Muscle of back (tissue), 3 donors: ENCODE measurements at regions not wholly inside any gene's neighbourhood (a gene's known extent, or its start where the extent isn't known, plus 50 kb on each side); places are given as distances from the start of the nearest gene placed in this dataset.

Experiments used
- DNase-seq, 3 donors: peaks; one replicate each; pipeline versions ENCODE4 v3.0.0 to v3.0.0-alpha.2; 2013

DNA sequence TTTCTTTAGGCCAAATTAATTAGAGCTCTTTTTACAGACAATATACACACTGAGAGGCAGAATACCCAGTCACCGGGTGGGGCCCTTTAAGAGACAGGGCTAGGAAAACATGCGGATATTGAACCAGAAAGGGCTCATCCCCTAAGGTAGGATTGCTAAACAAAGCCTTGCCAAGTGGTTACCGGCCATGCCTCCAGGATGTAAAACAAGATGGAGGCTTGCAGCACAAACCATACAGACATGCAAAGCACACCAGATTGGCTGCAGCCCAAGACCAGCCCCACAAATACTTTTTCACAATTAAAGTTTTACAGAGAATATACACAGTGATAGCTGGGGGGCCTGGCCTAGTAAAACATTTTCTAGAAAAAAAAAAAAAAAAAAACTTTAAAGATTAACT is 210.0 kb downstream of the KLHL4 start:
- DNase-seq, result no peak

DNA sequence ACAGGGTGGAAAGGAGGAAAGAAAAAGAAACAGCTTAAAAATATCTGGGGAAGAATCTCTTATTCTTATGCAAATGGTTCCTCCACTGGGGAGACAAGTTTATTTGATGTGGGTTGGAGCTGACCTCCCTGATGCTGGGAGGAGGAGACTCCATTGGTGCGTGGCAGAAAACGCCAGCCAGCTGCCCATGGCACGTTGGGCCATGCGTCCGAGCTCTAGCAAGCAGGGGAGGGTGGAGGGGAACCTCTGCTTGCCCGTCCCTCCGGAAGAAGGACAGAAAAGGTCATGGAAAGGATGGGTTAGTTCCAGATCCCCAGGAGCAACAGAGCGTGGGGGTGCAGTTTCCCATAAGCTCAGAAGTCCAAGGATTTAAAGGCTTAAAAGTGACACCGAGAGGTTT is 210.4 kb downstream of the KLHL4 start:
- DNase-seq, result no peak

DNA sequence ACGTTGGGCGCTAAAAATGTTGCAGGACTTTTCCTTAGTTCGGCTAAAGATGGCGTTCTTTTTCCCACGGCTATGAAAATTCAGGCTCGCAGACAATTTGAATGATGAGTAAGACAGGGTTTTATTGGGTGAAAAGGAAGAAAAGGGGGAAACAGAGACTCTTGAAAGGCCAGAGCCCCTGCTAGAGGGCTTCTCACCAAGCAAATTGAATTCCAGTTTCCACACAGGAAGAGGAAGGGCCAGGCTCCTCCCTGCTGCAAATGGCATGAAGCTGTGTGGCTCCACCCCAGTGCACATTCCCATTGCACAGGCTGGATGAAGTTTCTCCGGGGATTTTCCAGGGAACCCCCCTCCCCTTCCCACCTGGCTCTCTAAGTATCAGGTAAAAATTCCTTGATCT is 210.9 kb downstream of the KLHL4 start:
- no peak for DNase-seq

DNA sequence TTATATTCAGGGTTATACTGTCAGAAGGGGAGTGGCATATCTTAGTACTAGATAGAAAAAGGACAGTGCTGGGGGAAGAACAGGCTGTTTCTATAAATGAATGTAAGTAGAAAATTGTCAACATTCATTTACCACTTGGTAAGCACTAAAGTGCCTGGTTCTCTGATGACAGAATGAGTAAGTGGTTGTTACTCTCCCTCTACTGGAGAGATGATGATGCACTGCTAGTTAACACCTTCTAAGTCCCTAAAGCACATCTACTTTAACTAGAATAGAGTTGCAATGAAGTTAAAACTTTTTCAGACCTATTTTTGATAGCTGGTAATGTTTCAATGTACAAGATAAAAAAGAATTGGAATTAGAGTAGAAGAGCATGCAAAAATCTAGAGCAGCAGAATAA is 214.5 kb downstream of the KLHL4 start:
- no peak for DNase-seq

DNA sequence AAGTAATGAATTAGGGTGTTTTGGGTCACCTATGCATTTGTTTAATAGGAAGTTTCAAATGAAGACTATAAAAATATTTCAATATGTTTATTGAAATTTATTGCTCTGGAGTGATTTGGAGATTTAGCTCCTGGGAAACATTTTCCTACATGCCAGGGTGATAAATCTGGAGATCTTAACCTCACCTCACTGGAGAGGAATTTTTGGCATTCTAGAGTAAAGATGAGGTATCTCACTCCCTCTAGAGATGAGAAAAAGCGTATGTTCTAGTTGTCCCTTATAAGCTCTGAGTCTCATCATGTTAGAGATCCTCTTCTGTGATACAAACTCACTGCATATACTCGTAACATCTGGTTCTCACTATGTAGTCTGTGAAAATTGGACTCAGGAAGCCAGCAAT is 219.0 kb downstream of the KLHL4 start:
- no peak for DNase-seq

DNA sequence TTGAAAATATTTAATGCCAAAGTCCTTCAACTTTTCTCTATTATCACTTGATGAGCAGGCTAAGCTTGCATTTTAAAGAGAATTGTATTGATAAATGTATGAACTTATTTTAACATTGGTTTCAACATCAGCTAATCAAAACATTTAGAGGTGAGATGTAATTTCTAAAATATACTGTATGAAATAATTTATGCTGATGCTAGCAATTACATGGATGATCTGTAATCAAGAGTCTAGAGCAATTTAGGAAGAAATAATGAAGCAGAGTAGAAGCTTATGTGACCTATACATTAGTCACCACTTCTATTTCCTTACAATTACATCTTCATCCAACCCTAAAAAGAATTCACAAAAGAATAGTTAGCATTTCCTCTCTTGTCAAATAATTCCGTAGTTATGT is 226.8 kb downstream of the KLHL4 start:
- DNase-seq, result no peak

DNA sequence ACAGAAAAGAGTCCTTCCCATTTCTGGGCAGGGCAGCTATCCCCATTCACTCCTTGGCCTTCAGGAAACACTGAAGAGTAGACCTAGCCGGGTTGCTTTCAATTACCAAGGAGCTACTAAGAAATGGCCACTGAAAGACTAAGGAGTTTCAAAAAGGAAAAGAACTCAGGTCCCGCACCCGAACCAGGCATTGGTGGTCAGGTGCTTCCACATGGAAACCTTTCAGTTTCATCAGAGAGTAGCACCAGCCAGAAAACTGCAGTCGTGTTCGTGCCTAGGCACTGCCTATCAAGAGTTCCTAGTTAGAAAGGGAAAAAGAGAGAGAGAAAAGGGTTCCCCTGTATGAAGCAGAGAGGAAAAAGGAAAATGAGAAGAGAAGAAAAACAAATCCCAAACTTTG is 237.9 kb downstream of the KLHL4 start:
- no peak for DNase-seq

DNA sequence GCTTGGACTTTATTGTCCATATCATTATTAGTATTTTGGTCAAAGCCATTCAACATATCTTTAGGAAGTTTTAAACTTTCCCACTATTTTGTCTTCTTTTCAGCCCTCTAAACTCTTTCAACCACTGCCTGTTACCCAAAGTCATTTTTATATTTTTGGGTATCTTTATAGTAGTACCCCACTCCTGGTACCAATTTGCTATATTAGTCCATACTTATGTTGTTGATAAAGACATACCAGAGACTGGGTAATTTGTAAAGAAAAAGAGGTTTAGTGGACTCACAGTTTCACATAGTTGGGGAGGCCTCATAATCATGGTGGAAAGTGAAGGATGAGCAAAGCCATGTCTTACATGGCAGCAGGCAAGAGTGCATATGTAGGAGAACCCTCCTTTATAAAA is 271.4 kb downstream of the KLHL4 start:
- no peak for DNase-seq

DNA sequence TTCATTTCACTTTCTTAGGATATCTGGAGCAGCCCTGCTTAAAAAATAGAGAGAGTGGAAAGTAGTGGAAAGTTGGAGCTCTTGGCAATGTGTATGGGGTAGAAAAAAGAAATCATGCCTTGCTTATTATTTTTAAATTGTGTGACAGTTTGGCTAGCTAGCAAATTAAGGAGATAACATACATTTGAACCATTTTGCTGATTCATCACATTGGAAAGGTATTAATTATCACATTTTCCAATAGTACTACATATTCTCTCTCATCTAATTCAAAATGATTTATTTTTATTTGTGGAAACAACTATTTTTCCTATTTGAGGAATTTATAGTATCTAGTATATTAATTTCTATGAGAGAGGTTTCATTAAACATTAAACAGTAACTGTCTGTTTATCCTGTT is 280.4 kb downstream of the KLHL4 start:
- no peak for DNase-seq

DNA sequence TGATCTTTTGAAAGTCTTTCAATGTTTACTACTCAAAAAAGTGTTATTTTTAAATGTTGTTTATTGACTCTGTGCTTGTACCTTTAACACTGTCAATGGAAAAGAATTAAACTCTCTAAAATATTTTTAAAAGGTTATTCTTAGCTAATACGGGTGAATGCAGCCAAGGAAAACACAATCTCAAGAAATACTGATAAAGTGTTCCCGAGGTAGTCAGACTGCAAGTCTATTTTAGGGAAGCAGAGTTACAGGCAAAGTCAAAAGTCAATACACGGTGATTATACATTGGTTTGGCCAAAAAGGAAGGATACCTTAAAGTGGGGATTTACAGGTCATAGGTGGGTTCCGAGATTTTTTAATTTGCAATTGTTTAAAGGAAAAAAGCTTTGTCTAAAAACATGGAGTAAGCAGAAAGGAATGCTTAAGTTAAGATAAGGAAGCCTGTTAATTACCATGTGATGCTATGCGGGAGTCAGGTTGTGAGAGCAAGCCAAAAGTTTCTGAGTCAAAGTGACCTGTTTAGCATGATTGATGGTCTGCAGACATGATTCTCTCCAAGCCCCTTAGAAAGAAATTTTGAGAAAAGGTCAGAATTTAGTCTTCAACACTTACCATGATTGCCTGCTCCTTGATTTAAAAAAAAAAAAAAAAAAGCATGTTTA is 288.4 kb downstream of the KLHL4 start:
- DNase-seq, result no peak

DNA sequence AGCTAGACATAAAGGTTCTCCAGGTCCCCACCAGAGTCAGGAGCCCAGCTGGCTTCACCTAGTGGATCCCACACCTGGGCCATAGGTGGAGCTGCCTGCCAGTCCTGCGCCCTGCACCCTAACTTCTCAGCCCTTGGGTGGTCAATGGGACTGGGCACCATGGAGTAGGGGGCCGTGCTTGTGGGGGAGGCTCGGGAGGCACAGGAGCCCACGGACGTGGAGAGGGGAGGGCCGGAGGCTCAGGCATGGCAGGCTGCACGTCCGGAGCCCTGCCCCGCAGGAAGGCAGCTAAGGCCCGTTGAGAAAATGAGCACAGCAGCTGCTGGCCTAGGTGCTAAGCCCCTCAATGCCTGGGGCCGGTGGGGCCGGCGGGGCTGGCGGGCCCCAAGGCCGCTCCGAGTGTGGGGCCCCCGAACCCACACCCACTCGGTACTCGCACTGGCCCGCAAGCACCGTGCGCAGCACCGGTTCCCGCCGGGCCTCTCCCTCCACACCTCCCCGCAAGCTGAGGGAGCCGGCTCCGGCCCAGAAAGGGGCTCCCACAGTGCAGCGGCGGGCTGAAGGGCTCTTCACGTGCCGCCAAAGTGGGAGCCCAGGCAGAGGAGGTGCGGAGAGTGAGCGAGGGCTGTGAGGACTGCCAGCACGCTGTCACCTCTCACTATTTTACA is 291.1 kb downstream of the KLHL4 start:
- no peak for DNase-seq

DNA sequence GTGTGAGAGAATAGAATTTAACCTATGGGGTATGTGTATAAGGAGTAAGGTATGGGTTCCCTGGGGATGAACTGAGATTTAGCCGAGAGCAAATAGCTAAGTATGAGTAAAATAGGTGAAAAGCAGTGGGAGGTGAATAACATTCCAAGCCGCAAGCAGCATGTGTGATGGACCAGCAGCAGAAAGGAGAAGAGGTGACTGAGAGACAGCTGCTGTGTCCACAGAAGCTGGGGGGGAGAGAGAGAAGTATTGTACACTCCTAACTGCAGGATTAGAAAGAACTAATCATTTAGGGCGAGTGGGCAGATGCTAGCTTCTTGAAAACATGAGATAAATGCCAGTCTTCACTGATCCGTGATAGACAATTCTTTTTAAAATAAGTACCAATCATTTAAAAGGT is 296.0 kb downstream of the KLHL4 start:
- DNase-seq, result no peak

DNA sequence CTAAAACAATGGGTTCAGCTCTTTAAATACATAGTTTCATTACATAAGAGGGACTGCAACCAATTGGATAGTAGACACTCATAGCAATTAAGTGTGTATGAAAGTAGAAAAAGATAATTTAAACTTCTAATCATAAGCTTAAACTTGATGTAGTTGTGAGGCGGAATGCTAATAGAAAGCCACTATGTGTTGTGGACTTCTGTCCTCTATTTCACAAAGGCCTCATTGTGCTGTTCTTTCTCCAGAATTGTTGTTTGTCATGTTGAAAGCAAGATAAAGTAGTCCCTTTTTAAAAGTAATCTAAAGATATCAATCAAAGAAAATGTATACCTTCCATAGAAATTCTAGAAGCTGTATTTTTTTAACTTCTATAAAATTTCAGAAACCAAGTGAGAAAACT is 329.4 kb downstream of the KLHL4 start:
- DNase-seq, result no peak

DNA sequence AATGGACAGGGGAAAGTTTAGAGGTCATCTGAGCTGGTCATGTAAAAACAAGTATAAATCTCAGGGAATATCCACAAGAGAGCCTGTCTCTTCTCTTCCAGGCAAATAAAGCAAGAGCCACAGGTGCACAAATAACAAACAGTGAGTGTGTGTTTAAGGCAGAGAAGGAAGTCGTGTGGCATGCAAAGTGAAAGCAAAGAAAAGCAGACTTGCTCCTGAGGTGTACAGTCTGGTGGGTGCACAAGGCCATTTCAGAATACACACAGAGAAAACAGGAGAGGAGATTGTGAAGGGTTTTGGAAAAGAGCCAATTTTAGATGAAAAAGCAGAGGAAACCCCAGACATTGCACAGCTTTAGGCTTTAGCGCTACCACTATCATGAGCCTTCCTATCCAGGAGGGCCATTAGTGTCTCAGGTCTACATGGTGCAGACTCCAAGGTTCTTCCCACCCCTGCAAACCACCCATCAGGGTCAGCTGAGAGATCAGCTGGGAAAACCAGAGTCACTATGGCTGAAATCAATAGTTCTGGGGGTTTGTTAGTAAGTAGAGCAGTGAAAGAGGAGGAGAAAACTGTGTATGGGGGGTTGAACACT is 355.8 kb downstream of the KLHL4 start:
- peak in 1 of 3 donors; percentile 2 for DNase-seq

DNA sequence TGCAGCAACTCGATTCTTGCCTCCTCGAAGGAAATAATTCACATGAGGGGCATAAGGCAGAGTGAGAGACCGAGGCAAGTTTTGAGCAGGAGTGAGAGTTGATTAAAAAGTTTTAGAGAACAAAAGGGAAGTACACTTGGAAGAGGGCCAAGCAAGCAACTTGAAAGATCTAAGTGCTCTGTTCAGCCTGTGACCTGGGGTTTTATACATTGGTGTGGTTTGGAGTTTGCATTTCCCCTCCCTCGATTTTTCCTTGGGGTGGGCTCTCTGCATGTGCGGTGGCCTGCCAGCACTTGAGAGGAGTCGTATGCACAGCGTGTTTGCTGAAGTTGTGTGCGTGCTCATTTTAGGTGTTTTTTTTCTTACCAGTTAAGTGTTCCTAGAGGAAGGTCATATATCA is 356.4 kb downstream of the KLHL4 start:
- peak in 1 of 3 donors; percentile 0 for DNase-seq

DNA sequence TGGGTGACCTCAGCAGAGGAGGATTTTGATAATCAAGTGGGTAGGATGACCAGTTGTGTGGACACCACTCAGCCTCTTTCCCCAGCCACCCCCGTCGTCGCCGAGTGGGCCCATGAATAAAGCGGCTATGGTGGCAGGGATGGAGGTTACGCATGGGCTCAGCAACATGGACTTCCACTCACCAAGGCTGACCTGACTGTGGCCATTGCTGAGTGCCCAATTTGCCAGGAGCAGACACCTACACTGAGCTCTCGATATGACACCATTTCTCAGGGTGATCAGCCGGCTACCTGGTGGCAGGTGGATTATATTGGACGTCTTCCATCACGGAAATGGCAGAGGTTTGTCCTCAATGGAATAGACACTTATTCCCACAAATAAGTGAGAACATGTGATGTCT is 361.3 kb downstream of the KLHL4 start:
- DNase-seq, result no peak

DNA sequence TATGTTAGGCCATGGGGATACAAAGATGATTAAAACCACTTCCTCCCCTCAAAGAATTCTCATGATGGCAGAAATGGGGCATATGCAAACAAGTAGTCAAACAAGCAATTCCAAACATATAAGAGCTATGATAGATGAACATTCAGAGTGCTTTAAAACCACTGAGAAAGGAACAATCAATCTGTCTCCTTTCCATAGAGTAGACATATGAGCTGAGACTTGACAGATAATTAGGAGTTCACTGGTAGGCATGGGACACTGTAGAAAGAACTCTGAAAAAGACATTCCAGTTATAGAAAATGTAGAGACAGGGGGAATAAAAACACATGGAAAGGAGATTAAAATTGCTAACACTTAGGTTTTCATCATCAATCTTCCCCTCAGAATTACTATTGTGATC is 372.8 kb downstream of the KLHL4 start:
- DNase-seq, result no peak

DNA sequence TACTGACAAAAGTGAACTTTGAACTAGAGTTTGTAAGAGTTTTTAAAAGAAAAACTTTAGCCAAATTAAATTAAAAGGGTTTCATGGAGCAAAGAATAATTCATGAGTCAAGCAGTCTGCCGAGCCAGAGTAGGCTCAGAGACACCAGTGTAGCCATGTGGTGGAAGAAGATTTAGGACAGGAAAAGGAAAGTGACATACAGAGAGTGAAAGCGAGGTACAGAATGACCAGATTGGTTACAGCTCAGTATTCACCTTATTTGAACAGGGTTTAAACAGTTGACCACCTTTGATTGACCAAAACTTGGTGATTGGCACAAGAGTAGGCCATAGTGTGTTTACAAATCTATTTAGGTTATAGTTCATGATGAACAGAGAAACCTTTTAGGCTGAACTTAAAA is 377.8 kb downstream of the KLHL4 start:
- DNase-seq, result peak in 1 of 3 donors; percentile 0

DNA sequence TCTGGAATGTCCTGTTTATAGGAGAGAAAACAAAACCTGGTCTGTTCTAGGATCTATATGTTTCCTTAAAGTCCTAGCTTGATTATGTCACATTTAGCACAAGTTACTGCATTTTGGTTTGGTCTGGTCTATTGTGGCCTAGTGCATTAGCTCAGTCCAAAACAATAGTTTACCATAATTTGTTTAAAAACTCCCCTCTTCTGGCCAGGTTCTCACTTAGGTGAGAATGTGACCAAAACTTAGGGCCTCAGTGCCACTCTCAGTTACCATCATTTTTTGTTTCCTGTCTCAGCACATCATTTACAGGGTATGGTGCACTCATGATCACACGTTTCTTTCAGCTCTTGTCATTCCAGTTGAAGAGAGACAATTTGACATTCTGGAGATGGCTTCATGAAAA is 378.5 kb downstream of the KLHL4 start:
- no peak for DNase-seq

DNA sequence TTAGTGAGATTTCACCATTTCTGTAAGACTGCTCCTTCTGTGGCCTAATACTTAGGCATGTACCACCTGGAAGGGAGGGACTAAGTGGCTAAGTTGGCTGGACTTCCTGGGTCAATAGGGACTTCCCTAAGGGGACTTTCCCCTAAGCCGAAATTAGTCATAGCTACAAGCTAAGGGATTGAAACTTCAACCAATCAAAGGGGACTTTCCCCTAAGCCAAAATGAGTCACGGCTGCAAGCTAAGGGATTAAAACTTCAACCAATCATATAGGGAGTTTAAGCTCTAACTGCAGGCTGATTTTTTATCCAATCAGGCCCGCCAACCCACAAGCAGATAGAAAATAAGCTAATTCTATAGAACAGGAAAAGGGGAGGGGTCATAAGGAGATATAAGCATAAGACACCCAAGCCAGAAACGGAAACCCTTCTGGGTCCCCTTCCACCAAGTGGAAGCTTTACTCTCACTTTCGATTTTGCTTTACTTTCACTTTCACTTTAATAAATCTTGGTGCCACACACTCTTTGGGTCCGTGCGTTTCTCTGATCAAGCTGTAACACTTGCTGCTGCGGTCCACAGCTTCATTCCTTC is 382.8 kb downstream of the KLHL4 start:
- peak in 1 of 3 donors; percentile 0 for DNase-seq

DNA sequence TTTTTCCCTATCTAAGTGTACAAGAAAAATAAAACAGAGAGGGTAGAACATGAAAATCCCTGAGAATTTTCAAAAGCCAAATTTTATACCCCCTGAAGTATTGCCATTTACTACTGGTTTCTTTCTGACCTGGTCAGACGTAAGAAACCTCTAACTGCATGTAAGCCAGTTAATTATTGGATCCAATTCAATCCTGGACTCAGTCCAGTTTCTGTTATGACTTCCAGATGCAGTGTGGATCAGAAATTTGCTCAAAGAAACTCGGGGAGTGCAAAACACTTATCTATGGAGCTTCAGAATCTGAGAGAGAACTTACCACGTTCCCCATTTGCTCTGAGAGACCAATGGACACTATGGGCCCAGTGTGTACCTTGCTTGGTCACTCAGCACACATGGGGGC is 383.5 kb downstream of the KLHL4 start:
- DNase-seq, result peak; percentile 10 to 60 (median 36)

DNA sequence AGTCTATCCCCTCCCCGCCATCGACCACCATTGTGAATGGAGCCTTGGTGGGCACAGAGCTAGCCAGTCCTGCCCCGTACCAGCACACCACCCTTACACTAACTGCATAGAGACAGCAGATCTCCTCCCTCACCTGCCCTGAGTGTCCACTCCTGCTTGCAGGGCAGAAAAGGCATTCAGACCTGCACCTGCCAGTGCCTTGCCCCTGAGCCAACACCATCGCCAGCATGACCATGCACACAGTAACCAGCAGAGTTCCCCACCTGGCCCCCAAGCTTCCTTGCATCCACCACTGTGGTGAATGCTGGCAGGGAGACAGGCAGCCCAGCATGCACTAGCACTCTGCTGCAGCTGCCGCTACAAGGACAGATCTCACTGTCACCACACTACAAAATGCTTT is 397.1 kb downstream of the KLHL4 start:
- DNase-seq, result no peak

DNA sequence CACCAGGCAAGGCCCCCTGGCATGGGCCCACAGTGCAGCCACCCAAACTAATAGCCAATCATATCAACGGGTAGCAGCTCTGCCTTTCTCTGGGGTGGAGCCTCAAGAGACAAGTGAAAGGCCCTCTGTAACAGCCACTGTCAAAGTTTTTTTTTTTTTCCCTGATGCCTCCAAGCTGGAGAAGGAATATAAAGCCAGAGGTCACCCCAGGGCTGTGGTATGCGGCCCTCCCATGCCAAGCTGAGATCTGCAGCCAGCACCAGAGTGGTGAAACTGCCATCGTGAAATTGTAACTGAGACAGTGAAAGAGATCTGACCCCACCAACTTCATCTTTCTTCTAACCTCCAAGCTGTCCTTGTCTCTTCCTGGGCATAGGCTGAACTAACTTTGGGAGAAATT is 407.0 kb downstream of the KLHL4 start:
- no peak for DNase-seq
